Esophagus squamous epithelium (tissue), 5 donors: ENCODE measurements at regions not wholly inside any gene's neighbourhood (a gene's known extent, or its start where the extent isn't known, plus 50 kb on each side); places are given as distances from the start of the nearest gene placed in this dataset.

Experiments used
- DNase-seq: peaks from one replicate; lab custom pipeline; 2025; lab: John Stamatoyannopoulos, UW
- H3K27ac ChIP-seq, 4 donors: fragments of 200-600 bp; sonication (generic); one replicate each; pipeline ENCODE4 v1.5.1; 2016 to 2019; ENCODE audit warnings: mild to moderate bottlenecking in 1 of 4
- H3K27me3 ChIP-seq, 4 donors: fragments of 200-600 bp; sonication (generic); 1 replicate in 3 of 4; 2 replicates in 1 of 4; pipeline versions ENCODE4 v1.5.1 to v1.6.0; 2017 to 2021; ENCODE audit warnings: antibody characterized with exemption in 1 of 4
- H3K36me3 ChIP-seq, 3 donors: fragments of 200-600 bp; sonication (generic); one replicate each; pipeline ENCODE4 v1.5.1; 2016 to 2019
- H3K4me1 ChIP-seq, 3 donors: fragments of 200-600 bp; sonication (generic); one replicate each; pipeline ENCODE4 v1.5.1; 2017 to 2019
- H3K4me3 ChIP-seq, 4 donors: fragments of 200-600 bp; sonication (generic); 1 replicate in 3 of 4; 2 replicates in 1 of 4; pipeline ENCODE4 v1.5.1; 2016 to 2019; ENCODE audit warnings: mild to moderate bottlenecking in 2 of 4, moderate library complexity in 1 of 4
- H3K9me3 ChIP-seq, 3 donors: fragments of 200-600 bp; sonication (generic); one replicate each; pipeline ENCODE4 v1.5.1; 2016 to 2019
- CTCF ChIP-seq, 6 experiments: fragments of 450-650 bp in 4 of 6; fragments of 200-600 bp in 2 of 6; sonication (generic) in 2 of 6; IDR thresholded peaks; one replicate each; pipeline ENCODE4 v1.5.1; 2016 to 2019; ENCODE audit warnings: antibody characterized with exemption in 6 of 6, mild to moderate bottlenecking in 4 of 6, moderate library complexity in 4 of 6
- POLR2A ChIP-seq, 4 donors: fragments of 450-650 bp; IDR thresholded peaks; one replicate each; pipeline ENCODE4 v1.6.1; 2017; ENCODE audit warnings: antibody characterized with exemption in 4 of 4, mild to moderate bottlenecking in 4 of 4, moderate library complexity in 3 of 4
- WGBS, 2 donors: methylation state at CpG; one replicate each; pipeline ENCODE4 v1.1.5; 2018; 5-methylcytosine and 5-hydroxymethylcytosine counted together
- intact Hi-C: fragments of 100-400 bp; cut with DNase I; formaldehyde crosslinking; loops from one replicate; pipeline ENCODE4 v1.15.0; 2022
- donor health status: DM: yes; HTN: yes; CAD: no.

- H3K27ac ChIP-seq = no peak overlapping the region
- intact Hi-C loops = no loop called here
- DNase-seq = no peak
- H3K4me1 ChIP-seq = no peaks in the 10 kb centered on the region
- H3K9me3 ChIP-seq = no peaks in the 10 kb centered on the region
- TF ChIP-seq CTCF (IDR thresholded peaks at IDR 0.05) (no peak), POLR2A (IDR thresholded peaks at IDR 0.05) (no peak)
- no peaks in the 10 kb centered on the region for H3K27me3 ChIP-seq
- WGBS, 2 donors = 37 to 52% methylated on average over 4 of the region's 4 CpGs
- no peaks in the 10 kb centered on the region for H3K36me3 ChIP-seq
- no peak overlapping the region for H3K4me3 ChIP-seq
Measured at GRCh38 chr4:12791536-12791935, 692.6 kb downstream of the RAB28 start.

- H3K4me1 ChIP-seq = no peaks in the 10 kb centered on the region
Measured at GRCh38 chr4:12787261-12787660, 696.9 kb downstream of the RAB28 start.

GRCh38 chr4:12778706-12779105, 705.4 kb downstream of the RAB28 start:
- 58 to 68% methylated on average over 4 of the region's 4 CpGs for WGBS, 2 donors
- no peaks in the 10 kb centered on the region for H3K27me3 ChIP-seq
- no peaks in the 10 kb centered on the region for H3K4me1 ChIP-seq
- no peak for DNase-seq
- H3K27ac ChIP-seq = no peak overlapping the region
- TF ChIP-seq CTCF (IDR thresholded peaks at IDR 0.05) (no peak), POLR2A (IDR thresholded peaks at IDR 0.05) (no peak)
- intact Hi-C loops = no loop called here
- H3K36me3 ChIP-seq = no peaks in the 10 kb centered on the region
- no peaks in the 10 kb centered on the region for H3K9me3 ChIP-seq
- no peak overlapping the region for H3K4me3 ChIP-seq

More at GRCh38 chr4:12787261-12787660, 696.9 kb downstream of the RAB28 start:
- Histone ChIP-seq H3K36me3 (no peaks in the 10 kb centered on the region), H3K9me3 (no peaks in the 10 kb centered on the region), H3K27me3 (no peaks in the 10 kb centered on the region), H3K4me3 (no peak overlapping the region), H3K27ac (no peak overlapping the region)
- WGBS, 2 donors = 76 to 81% methylated on average over 1 of the region's 1 CpG
- no peak for DNase-seq
- no peak for TF ChIP-seq CTCF (IDR thresholded peaks at IDR 0.05)
- TF ChIP-seq POLR2A (IDR thresholded peaks at IDR 0.05) = no peak
- intact Hi-C loops = no loop called here

- Histone ChIP-seq H3K4me3 (no peak overlapping the region), H3K36me3 (no peaks in the 10 kb centered on the region), H3K27me3 (no peaks in the 10 kb centered on the region), H3K27ac (no peak overlapping the region), H3K4me1 (no peaks in the 10 kb centered on the region), H3K9me3 (no peaks in the 10 kb centered on the region)
- 73 to 75% methylated on average over 5 of the region's 5 CpGs for WGBS, 2 donors
- no peak for DNase-seq
- no peak for TF ChIP-seq CTCF (IDR thresholded peaks at IDR 0.05)
- no peak for TF ChIP-seq POLR2A (IDR thresholded peaks at IDR 0.05)
- intact Hi-C loops = no loop called here
Measured at GRCh38 chr4:12778191-12778590, 705.9 kb downstream of the RAB28 start.

- intact Hi-C loops = no loop called here
- Histone ChIP-seq H3K27me3 (no peaks in the 10 kb centered on the region), H3K27ac (no peak overlapping the region), H3K9me3 (no peaks in the 10 kb centered on the region), H3K36me3 (no peaks in the 10 kb centered on the region), H3K4me1 (no peaks in the 10 kb centered on the region), H3K4me3 (no peak overlapping the region)
- no peak for DNase-seq
- TF ChIP-seq POLR2A (IDR thresholded peaks at IDR 0.05) (no peak), CTCF (IDR thresholded peaks at IDR 0.05) (no peak)
- WGBS, 2 donors = 22 to 31% methylated on average over 2 of the region's 2 CpGs
Measured at GRCh38 chr4:12770351-12770750, 713.8 kb downstream of the RAB28 start.
